ENCODE measurements at regions not wholly inside any gene's neighbourhood (a gene's known extent, or its start where the extent isn't known, plus 50 kb on each side); places are given as distances from the start of the nearest gene placed in this dataset.

- Histone ChIP-seq H3K27me3 (ENCODE audit: control insufficient read depth in 2 of 2, insufficient read depth in 2 of 2, low read length in 2 of 2) (peaks cover 0 to 2% of the 10 kb centered on the region in 2 experiments), H3K4me1 (ENCODE audit: control insufficient read depth, extremely low read depth, insufficient read depth, low read length) (no peaks in the 10 kb centered on the region), H3K9me1 (replicated peaks; ENCODE audit: control insufficient read depth, extremely low read depth, insufficient read depth, low read length) (no peaks in the 10 kb centered on the region), H4K20me1 (replicated peaks; ENCODE audit: control insufficient read depth, extremely low read depth, insufficient read depth, low read length) (no peaks in the 10 kb centered on the region), H3K79me2 (ENCODE audit: control insufficient read depth, insufficient read depth, low read length) (no peaks in the 10 kb centered on the region), H3K4me3 (replicated peaks in 1 of 3; ENCODE audit: insufficient read depth in 1 of 3, low read depth in 1 of 3, low read length in 3 of 3) (no peak overlapping the region), H3K9me3 (replicated peaks; ENCODE audit: control insufficient read depth, insufficient read depth, low read length) (no peaks in the 10 kb centered on the region), H3K4me2 (ENCODE audit: insufficient read depth, low read length) (no peak overlapping the region), H2AFZ (ENCODE audit: low read depth, low read length) (no peak overlapping the region), H3K27ac (ENCODE audit: insufficient read depth, low read depth, low read length) (no peak overlapping the region), H3K9ac (replicated peaks; ENCODE audit: extremely low read depth, insufficient read depth, low read length) (no peak overlapping the region), H3K36me3 (ENCODE audit: control insufficient read depth in 2 of 2, extremely low read depth in 1 of 2, insufficient read depth in 2 of 2, low read length in 2 of 2) (no peaks in the 10 kb centered on the region)
- DNase-seq (ENCODE audit: low read depth, low spot score) (no peak), FAIRE-seq (no peak)
- no TSS peak for BruUV-seq (replicated peaks)
- intact Hi-C loops (cut with micrococcal nuclease) = no loop called here
- POLR2A ChIA-PET = no interaction called here
- no peak for TF ChIP-seq MYC (IDR thresholded peaks at IDR 0.05; ENCODE audit: low read depth, low read length)
- TF ChIP-seq EZH2 (IDR thresholded peaks at IDR 0.05; ENCODE audit: borderline replicate concordance, low read depth, low read length, severe bottlenecking) = no peak
- TF ChIP-seq CTCF (IDR thresholded peaks at IDR 0.05; ENCODE audit: extremely low read depth in 1 of 2, insufficient read depth in 1 of 2, low read depth in 1 of 2, low read length in 2 of 2) = no peak
- no peak for TF ChIP-seq GATA2 (IDR thresholded peaks at IDR 0.05; ENCODE audit: insufficient read depth, insufficient read length, low read depth, low read length)
- no peak for TF ChIP-seq JUN (IDR thresholded peaks at IDR 0.05; ENCODE audit: borderline replicate concordance, insufficient read depth, insufficient read length, low read depth)
- no peak for TF ChIP-seq MAX (IDR thresholded peaks at IDR 0.05; ENCODE audit: insufficient read depth, insufficient read length)
- TF ChIP-seq FOS (IDR thresholded peaks at IDR 0.05; ENCODE audit: borderline replicate concordance, insufficient read depth, low read length) = no peak
- TF ChIP-seq POLR2AphosphoS5 (IDR thresholded peaks at IDR 0.05; ENCODE audit: insufficient read depth, low read depth, low read length) = no peak
- CTCF ChIA-PET = interaction anchor here (1.2 kb wide), 1 partner anchor 10 kb away, joined by 3 read pairs; no protein-coding TSS in a partner anchor
- dilution Hi-C loops (cut with MboI; ENCODE audit: extremely low pct_ligation_motif_present, low sequenced_read_pairs) = no loop called here
Observed at GRCh38 chr2:195410074-195410671, 246.9 kb upstream of the SLC39A10 start.

Measured in endothelial cell of umbilical vein (primary cell).